DMS153 treated with DMSO at 0.1 percent for 48 hours (cell line): ENCODE measurements at regions not wholly inside any gene's neighbourhood (a gene's known extent, or its start where the extent isn't known, plus 50 kb on each side); places are given as distances from the start of the nearest gene placed in this dataset.
"Not testable (repeated sequence)": the region's sequence is repeated elsewhere in the genome, so short reads cannot be mapped to it uniquely, and the experiment has no call there.

ENCODE experiments used
- DNase-seq: peaks from one replicate; lab custom pipeline; 2025; ENCODE audit not compliant: unreplicated experiment; lab: John Stamatoyannopoulos, UW

GRCh38 chr6:135604035-135604860 lies 106.7 kb upstream of the AHI1 start:
- DNase-seq: no peak

GRCh38 chr6:135605278-135605790 lies 107.8 kb upstream of the AHI1 start:
- no peak for DNase-seq

GRCh38 chr6:135606392-135606791 lies 108.9 kb upstream of the AHI1 start:
- peak; percentile 18 for DNase-seq

DNA sequence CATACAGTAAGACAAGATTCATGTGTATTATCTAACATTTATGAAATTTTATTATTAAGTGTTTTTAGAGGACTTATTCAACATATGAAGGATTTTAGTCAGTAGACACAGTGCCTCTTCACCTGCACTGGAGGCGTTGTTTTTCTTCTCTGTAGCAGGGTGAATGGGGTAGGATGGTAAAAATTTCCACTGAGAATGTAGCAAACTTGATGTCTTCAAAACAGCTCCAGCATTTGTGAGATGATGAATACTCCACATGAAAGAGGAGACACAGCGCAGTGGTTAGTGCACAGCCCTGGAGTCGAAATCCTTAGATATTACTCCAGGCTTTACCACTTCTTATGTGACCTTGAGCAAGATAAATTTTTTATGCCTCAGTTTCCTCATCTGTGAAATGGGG lies 110.5 kb upstream of the AHI1 start:
- no peak for DNase-seq

GRCh38 chr6:135610192-135610591 lies 112.7 kb upstream of the AHI1 start:
- not testable (repeated sequence) for DNase-seq

DNA sequence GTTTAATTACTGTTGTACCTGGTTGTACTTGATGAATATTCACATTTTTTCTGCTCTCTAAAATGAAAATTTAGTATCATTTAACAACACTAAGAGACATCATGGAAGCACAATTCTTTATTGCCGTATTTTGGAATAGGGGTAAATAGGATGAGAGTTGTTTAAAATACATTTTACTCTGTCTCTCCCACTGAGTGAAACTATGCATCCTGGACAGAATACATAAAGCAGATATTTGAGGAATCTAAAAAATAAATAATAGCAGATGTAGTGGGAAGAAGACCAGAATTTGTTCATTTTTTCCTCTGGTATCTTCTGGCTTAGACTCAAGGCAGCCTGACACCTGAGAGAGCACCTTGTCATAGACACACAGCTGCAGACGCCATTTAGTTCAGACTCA lies 119.1 kb upstream of the AHI1 start:
- no peak for DNase-seq

- no peak for DNase-seq
Observed at GRCh38 chr6:135617222-135617621, 119.7 kb upstream of the AHI1 start.

- no peak for DNase-seq
Observed at GRCh38 chr6:135622081-135622480, 124.5 kb upstream of the AHI1 start.

- no peak for DNase-seq
Observed at GRCh38 chr6:135623979-135624378, 126.4 kb upstream of the AHI1 start.

GRCh38 chr6:135624402-135625295 lies 127.1 kb upstream of the AHI1 start:
- no peak for DNase-seq

GRCh38 chr6:135626001-135626400 lies 128.5 kb upstream of the AHI1 start:
- DNase-seq: not testable (repeated sequence)

- no peak for DNase-seq
Observed at GRCh38 chr6:135627092-135627715, 129.7 kb upstream of the AHI1 start.

- DNase-seq: no peak
Observed at GRCh38 chr6:135630789-135631376, 133.3 kb upstream of the AHI1 start.

DNA sequence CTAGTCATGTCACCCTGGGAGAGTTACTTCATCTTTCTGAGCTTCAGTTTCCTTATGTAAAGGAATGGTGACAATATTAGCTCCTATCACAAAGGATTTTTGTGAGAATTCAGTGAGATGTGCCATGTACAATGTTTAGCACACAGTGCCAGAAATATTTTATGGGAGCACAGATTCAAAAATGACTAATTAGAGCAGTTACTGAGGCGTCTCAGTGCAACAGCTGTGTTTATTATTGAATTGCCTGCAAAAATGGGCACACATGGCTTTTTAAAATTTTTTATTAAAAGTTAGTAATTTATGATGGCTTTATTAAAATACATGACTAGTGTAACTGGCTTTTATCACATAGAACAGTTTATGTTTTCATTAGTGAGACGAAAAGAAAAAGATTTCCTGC lies 134.3 kb upstream of the AHI1 start:
- DNase-seq: no peak

DNA sequence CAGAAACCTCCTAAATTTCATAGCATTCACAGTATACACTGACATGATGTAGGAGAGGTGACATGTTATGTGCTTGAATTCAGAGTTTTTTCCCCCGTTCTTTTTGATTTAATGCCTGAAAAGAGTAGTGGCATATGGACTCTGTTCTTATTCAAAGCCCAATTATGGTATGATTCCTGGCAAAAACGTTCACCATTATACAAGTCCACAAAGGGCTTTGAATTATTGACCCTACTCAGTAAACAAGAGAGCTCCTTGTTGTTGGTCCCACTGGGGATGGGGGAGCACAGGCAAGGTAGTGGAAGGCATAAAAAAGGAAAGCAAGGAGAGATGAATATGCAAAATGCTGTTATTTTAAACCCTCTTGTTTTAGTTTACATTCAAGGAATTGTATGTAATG lies 136.0 kb upstream of the AHI1 start:
- DNase-seq: no peak

DNA sequence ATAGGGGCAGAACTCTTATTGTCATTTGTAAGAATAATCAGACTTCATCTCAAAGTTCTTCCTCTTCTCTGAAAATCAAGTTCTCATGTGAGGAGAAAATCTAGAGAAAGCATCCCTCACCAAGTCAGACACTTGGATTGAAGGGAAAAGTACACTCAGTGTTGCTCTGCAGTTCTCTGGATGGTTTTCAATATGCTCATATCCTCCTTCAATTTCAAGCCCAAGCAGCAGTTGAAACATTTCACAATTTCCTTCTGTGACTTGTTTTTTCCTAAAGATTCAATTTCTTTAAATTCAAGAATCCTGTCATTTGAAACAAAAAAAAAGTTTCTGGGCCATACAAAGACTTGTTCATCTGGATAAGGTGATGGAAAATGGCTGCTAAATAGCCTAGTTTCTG lies 140.2 kb upstream of the AHI1 start:
- DNase-seq: no peak

GRCh38 chr6:135638108-135638507 lies 140.6 kb upstream of the AHI1 start:
- no peak for DNase-seq

DNA sequence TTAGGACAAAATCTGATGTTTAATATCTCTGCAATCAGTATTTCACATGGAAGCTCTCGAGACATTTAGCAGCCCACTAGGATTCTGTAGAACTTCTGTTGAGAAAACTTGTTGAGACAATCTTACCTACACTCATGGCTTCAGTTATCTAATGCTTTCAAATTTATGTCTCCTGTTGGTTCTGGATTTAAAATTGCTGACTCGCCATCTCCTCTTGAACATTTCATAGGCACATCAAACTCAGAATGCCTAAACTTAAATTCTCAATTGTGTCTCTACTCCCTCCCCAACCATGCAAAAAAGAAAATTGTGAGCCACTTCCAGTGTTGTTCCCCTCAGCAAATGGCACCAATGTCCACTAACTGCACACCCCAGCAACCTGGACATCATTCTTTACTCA lies 142.5 kb upstream of the AHI1 start:
- DNase-seq: no peak

DNA sequence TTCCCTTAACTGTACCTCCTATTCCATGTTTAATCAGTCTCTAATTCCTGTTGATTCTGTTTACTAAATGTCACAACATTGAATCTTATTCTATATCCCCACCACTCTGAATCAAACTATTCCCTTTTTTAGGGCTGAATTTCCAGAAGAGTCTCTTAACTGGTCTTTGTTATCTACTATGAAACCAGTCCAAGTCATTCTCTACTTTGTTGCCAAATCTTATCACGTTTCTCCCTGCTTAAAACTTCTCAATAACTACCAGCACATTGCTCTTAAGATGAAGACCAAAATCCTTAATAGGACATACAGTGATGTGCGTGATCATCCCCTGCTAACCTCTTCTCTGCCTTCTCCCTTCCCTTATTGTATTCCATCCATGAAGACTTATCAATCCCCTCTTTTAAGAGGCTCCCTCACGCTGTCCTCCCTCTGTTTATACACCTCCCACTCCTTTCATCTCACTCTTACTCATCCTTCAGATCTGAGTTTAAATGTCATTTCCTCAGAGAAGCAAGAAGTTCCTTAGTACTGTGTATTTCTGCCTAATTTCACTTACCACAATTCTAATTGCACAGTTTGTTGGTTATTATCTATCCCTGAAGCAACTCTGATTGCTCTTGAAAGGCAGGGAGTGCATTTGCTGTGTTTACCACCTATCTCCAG lies 143.0 kb upstream of the AHI1 start:
- DNase-seq: no peak

- DNase-seq: no peak
Observed at GRCh38 chr6:135642912-135643311, 145.4 kb upstream of the AHI1 start.

- no peak for DNase-seq
Observed at GRCh38 chr6:135644394-135644793, 146.9 kb upstream of the AHI1 start.
